WTC11 (cell line): ENCODE measurements at regions not wholly inside any gene's neighbourhood (a gene's known extent, or its start where the extent isn't known, plus 50 kb on each side); places are given as distances from the start of the nearest gene placed in this dataset.

ENCODE experiments used
- ATAC-seq: fragments of 200-7000 bp; cut with Tn5 transposase; 2 replicates; pipeline ENCODE4 v1.10.0; 2021; ENCODE audit warnings: mild to moderate bottlenecking, moderate library complexity
- CTCF ChIA-PET: fragments of 300-600 bp; sonication (Branson Sonifier 250); formaldehyde crosslinking; loops from one replicate; lab custom pipeline; 2021; ENCODE audit warnings: antibody characterized with exemption; lab: Charles Lee
- POLR2A ChIA-PET: fragments of 350-600 bp; sonication (Branson Sonifier 250); formaldehyde crosslinking; loops from one replicate; lab custom pipeline; 2021; ENCODE audit warnings: antibody characterized with exemption; lab: Charles Lee
- DNase-seq: peaks from one replicate; pipeline ENCODE4 v3.0.0; 2021; ENCODE audit warnings: low spot score
- H3K27ac Mint-ChIP-seq: 2 replicates; pipeline ENCODE4 v1.8.0; 2021; ENCODE audit warnings: mixed read lengths
- H3K27me3 Mint-ChIP-seq: 2 replicates; pipeline ENCODE4 v1.8.0; 2021; ENCODE audit warnings: low read depth, mild to moderate bottlenecking, moderate library complexity, mixed read lengths
- H3K36me3 Mint-ChIP-seq: 2 replicates; pipeline ENCODE4 v1.8.0; 2021; ENCODE audit warnings: mixed read lengths
- H3K4me1 Mint-ChIP-seq: 2 replicates; pipeline ENCODE4 v1.8.0; 2022; ENCODE audit warnings: mixed read lengths
- H3K4me3 Mint-ChIP-seq: 2 replicates; pipeline ENCODE4 v1.8.0; 2021; ENCODE audit warnings: mild to moderate bottlenecking, moderate library complexity, mixed read lengths
- H3K9me3 Mint-ChIP-seq: 2 replicates; pipeline ENCODE4 v1.8.0; 2021; ENCODE audit warnings: mixed read lengths
- CBFB ChIP-seq: sonication (generic); formaldehyde crosslinking; IDR thresholded peaks from 2 replicates; pipeline ENCODE4 v1.8.1; 2022; ENCODE audit warnings: mild to moderate bottlenecking, low read depth, missing genetic modification reagents
- CDX4 ChIP-seq: fragments of 250-450 bp; sonication (Bioruptor Pico); IDR thresholded peaks from 2 replicates; pipeline ENCODE4 v1.9.0; 2021; ENCODE audit warnings: moderate library complexity, mild to moderate bottlenecking, inconsistent platforms, borderline replicate concordance
- EMX1 ChIP-seq: fragments of 250-450 bp; sonication (Bioruptor Pico); IDR thresholded peaks from 2 replicates; pipeline ENCODE4 v1.8.0; 2021; ENCODE audit warnings: mild to moderate bottlenecking
- ERG ChIP-seq: fragments of 250-450 bp; sonication (Bioruptor Pico); IDR thresholded peaks from 2 replicates; pipeline ENCODE4 v1.8.0; 2021; ENCODE audit warnings: mild to moderate bottlenecking
- FOXP1 ChIP-seq: sonication (generic); formaldehyde crosslinking; IDR thresholded peaks from 2 replicates; pipeline ENCODE4 v1.8.0; 2022; ENCODE audit warnings: missing genetic modification reagents, mild to moderate bottlenecking, moderate library complexity, borderline replicate concordance
- HMGA2 ChIP-seq: fragments of 250-450 bp; sonication (Bioruptor Pico); IDR thresholded peaks from 2 replicates; pipeline ENCODE4 v1.4.0; 2021; ENCODE audit warnings: mild to moderate bottlenecking, moderate library complexity
- HMGXB4 ChIP-seq: sonication (generic); formaldehyde crosslinking; IDR thresholded peaks from 2 replicates; pipeline ENCODE4 v1.8.1; 2023; ENCODE audit warnings: mild to moderate bottlenecking, moderate library complexity, missing genetic modification reagents
- IRF1 ChIP-seq: sonication (generic); formaldehyde crosslinking; IDR thresholded peaks from 2 replicates; pipeline ENCODE4 v1.8.0; 2023; ENCODE audit warnings: missing genetic modification reagents
- JAZF1 ChIP-seq: fragments of 250-450 bp; sonication (Bioruptor Pico); IDR thresholded peaks from 2 replicates; pipeline ENCODE4 v1.9.0; 2021; ENCODE audit warnings: moderate library complexity, mild to moderate bottlenecking, inconsistent platforms
- MAX ChIP-seq: sonication (generic); formaldehyde crosslinking; IDR thresholded peaks from 2 replicates; pipeline ENCODE4 v1.8.0; 2022; ENCODE audit warnings: mild to moderate bottlenecking, missing genetic modification reagents
- MLX ChIP-seq: sonication (generic); formaldehyde crosslinking; IDR thresholded peaks from 2 replicates; pipeline ENCODE4 v1.8.1; 2023; ENCODE audit warnings: mild to moderate bottlenecking, missing genetic modification reagents, moderate library complexity
- NFYB ChIP-seq: sonication (generic); formaldehyde crosslinking; conservative IDR thresholded peaks from 2 replicates; pipeline ENCODE4 v1.8.0; 2022; ENCODE audit warnings: low read depth, missing genetic modification reagents
- NR1H2 ChIP-seq: sonication (generic); formaldehyde crosslinking; IDR thresholded peaks from 2 replicates; pipeline ENCODE4 v1.9.0; 2021; ENCODE audit warnings: mild to moderate bottlenecking, moderate library complexity, missing genetic modification reagents
- NR2C2 ChIP-seq: sonication (generic); formaldehyde crosslinking; IDR thresholded peaks from 2 replicates; pipeline ENCODE4 v1.8.0; 2022; ENCODE audit warnings: mild to moderate bottlenecking, missing genetic modification reagents
- OVOL2 ChIP-seq: fragments of 250-450 bp; sonication (Bioruptor Pico); IDR thresholded peaks from 2 replicates; pipeline ENCODE4 v1.9.0; 2021; ENCODE audit warnings: mild to moderate bottlenecking, borderline replicate concordance
- PRRX2 ChIP-seq: fragments of 250-450 bp; sonication (Bioruptor Pico); IDR thresholded peaks from 2 replicates; pipeline ENCODE4 v1.8.0; 2021; ENCODE audit warnings: mild to moderate bottlenecking
- TEAD1 ChIP-seq: sonication (generic); formaldehyde crosslinking; IDR thresholded peaks from 2 replicates; pipeline ENCODE4 v1.8.0; 2022; ENCODE audit warnings: mild to moderate bottlenecking, missing genetic modification reagents
- TP53 ChIP-seq: sonication (generic); formaldehyde crosslinking; IDR thresholded peaks from 2 replicates; pipeline ENCODE4 v1.8.1; 2023; ENCODE audit warnings: mild to moderate bottlenecking, missing genetic modification reagents
- USF2 ChIP-seq: sonication (generic); formaldehyde crosslinking; IDR thresholded peaks from 2 replicates; pipeline ENCODE4 v1.8.1; 2023; ENCODE audit warnings: mild to moderate bottlenecking, missing genetic modification reagents, moderate library complexity
- ZBTB21 ChIP-seq: sonication (generic); formaldehyde crosslinking; IDR thresholded peaks from 2 replicates; pipeline ENCODE4 v1.8.1; 2023; ENCODE audit warnings: mild to moderate bottlenecking, missing genetic modification reagents, borderline replicate concordance
- ZNF281 ChIP-seq: sonication (generic); formaldehyde crosslinking; IDR thresholded peaks from 2 replicates; pipeline ENCODE4 v1.8.0; 2023; ENCODE audit warnings: mild to moderate bottlenecking, missing genetic modification reagents
- ZNF425 ChIP-seq: fragments of 250-450 bp; sonication (Bioruptor Pico); conservative IDR thresholded peaks from 2 replicates; pipeline ENCODE4 v1.9.0; 2021; ENCODE audit warnings: mild to moderate bottlenecking

GRCh38 chr2:103285354-103285753 lies 523.5 kb downstream of the TMEM182 start:
- Mint-ChIP-seq H3K9me3 (no peaks in the 10 kb centered on the region), H3K27me3 (no peaks in the 10 kb centered on the region; the same call in 1 of the 2 replicates), H3K36me3 (no peaks in the 10 kb centered on the region), H3K27ac (no peak overlapping the region), H3K4me3 (no peak overlapping the region), H3K4me1 (peaks cover 27% of the 10 kb centered on the region)
- DNase-seq (no peak), ATAC-seq (no peak)
- POLR2A ChIA-PET: no interaction called here
- TF ChIP-seq PRRX2 (CRISPR knock-in tag): no peak
- TF ChIP-seq ZBTB21 (CRISPR knock-in tag): no peak
- no peak for TF ChIP-seq NR1H2 (CRISPR knock-in tag)
- no peak for TF ChIP-seq ERG (CRISPR knock-in tag)
- TF ChIP-seq HMGXB4 (CRISPR knock-in tag): no peak
- TF ChIP-seq MAX (CRISPR knock-in tag): no peak
- TF ChIP-seq NFYB (CRISPR knock-in tag): no peak
- TF ChIP-seq CBFB: no peak
- no peak for TF ChIP-seq TP53
- CTCF ChIA-PET: interaction anchor here (1.1 kb wide), 1 partner anchor 8 kb away, joined by 4 read pairs; no protein-coding TSS in a partner anchor

GRCh38 chr2:103287746-103288145 lies 525.9 kb downstream of the TMEM182 start:
- no peak overlapping the region for H3K4me3 Mint-ChIP-seq
- ChIA-PET POLR2A (no interaction called here), CTCF (interaction anchor here (1.9 kb wide), 1 partner anchor 126 kb away, joined by 15 read pairs; no protein-coding TSS in a partner anchor)
- no peak overlapping the region for H3K27ac Mint-ChIP-seq
- peaks cover 45% of the 10 kb centered on the region for H3K4me1 Mint-ChIP-seq
- no peaks in the 10 kb centered on the region for H3K9me3 Mint-ChIP-seq
- H3K27me3 Mint-ChIP-seq: no peaks in the 10 kb centered on the region; the same call in 1 of the 2 replicates
- ATAC-seq (no peak), DNase-seq (no peak)
- H3K36me3 Mint-ChIP-seq: no peaks in the 10 kb centered on the region
- TF ChIP-seq TEAD1 (CRISPR knock-in tag) (no peak), NR2C2 (CRISPR knock-in tag) (no peak), USF2 (CRISPR knock-in tag) (no peak), OVOL2 (CRISPR knock-in tag) (no peak), JAZF1 (CRISPR knock-in tag) (no peak), ZNF425 (CRISPR knock-in tag) (no peak), FOXP1 (CRISPR knock-in tag) (no peak), ZNF281 (CRISPR knock-in tag) (no peak), IRF1 (CRISPR knock-in tag) (no peak), HMGA2 (no peak), MLX (CRISPR knock-in tag) (no peak), CDX4 (no peak), EMX1 (CRISPR knock-in tag) (no peak)
